Neural progenitor cell (in vitro differentiated cells): ENCODE measurements at regions not wholly inside any gene's neighbourhood (a gene's known extent, or its start where the extent isn't known, plus 50 kb on each side); places are given as distances from the start of the nearest gene placed in this dataset.

Source experiments
- EZH2 ChIP-seq: fragments of 200-600 bp; sonication (generic); IDR thresholded peaks from 2 replicates; pipeline ENCODE4 v1.6.1; 2017; ENCODE audit warnings: antibody characterized with exemption, mild to moderate bottlenecking, moderate library complexity
- TF ChIP-seq, protein P1 (sequence below): fragments of 200-600 bp; sonication (generic); IDR thresholded peaks from 2 replicates; pipeline ENCODE4 v1.5.1; 2017; ENCODE audit warnings: antibody characterized with exemption, mild to moderate bottlenecking

DNA sequence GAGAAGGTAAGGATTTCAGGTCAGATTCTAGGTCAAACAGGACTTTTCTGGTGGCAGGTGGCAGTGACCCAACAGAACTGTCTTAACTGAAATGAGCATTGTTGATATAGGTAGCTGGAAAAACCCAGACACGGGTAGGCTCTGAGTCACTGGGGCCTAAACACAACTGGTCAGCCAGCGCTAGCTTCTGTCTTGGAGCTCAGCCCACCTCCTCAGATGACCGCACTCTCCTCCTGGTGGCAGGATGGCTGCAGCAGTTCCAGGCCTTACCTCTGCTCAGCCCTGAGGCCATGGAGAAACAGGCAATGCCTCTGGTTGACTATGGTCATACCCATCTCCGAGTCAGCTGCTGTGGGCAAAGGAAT lies 61.1 kb upstream of the GATA2 start:
- TF ChIP-seq, protein P1, sequence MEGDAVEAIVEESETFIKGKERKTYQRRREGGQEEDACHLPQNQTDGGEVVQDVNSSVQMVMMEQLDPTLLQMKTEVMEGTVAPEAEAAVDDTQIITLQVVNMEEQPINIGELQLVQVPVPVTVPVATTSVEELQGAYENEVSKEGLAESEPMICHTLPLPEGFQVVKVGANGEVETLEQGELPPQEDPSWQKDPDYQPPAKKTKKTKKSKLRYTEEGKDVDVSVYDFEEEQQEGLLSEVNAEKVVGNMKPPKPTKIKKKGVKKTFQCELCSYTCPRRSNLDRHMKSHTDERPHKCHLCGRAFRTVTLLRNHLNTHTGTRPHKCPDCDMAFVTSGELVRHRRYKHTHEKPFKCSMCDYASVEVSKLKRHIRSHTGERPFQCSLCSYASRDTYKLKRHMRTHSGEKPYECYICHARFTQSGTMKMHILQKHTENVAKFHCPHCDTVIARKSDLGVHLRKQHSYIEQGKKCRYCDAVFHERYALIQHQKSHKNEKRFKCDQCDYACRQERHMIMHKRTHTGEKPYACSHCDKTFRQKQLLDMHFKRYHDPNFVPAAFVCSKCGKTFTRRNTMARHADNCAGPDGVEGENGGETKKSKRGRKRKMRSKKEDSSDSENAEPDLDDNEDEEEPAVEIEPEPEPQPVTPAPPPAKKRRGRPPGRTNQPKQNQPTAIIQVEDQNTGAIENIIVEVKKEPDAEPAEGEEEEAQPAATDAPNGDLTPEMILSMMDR: no peak
- no peak for TF ChIP-seq EZH2
